Nephron (organoid): ENCODE measurements at regions not wholly inside any gene's neighbourhood (a gene's known extent, or its start where the extent isn't known, plus 50 kb on each side); places are given as distances from the start of the nearest gene placed in this dataset.

Experiments
- H3K27ac Mint-ChIP-seq, 3 experiments: 2 replicates each; pipeline ENCODE4 v1.8.0; 2020; ENCODE audit warnings: mixed read lengths in 3 of 3, mild to moderate bottlenecking in 2 of 3, moderate library complexity in 1 of 3
- H3K27me3 Mint-ChIP-seq: 2 replicates; pipeline ENCODE4 v1.8.0; 2021; ENCODE audit warnings: low read depth, mild to moderate bottlenecking, moderate library complexity, mixed read lengths
- H3K36me3 Mint-ChIP-seq: 2 replicates; pipeline ENCODE4 v1.8.0; 2020; ENCODE audit warnings: low read depth, mixed read lengths
- H3K4me1 Mint-ChIP-seq: 2 replicates; pipeline ENCODE4 v1.8.0; 2020; ENCODE audit warnings: mixed read lengths
- H3K4me3 Mint-ChIP-seq, 3 experiments: 2 replicates each; pipeline ENCODE4 v1.8.0; 2020; ENCODE audit warnings: mild to moderate bottlenecking in 3 of 3, mixed read lengths in 3 of 3, moderate library complexity in 2 of 3
- H3K9me3 Mint-ChIP-seq: 2 replicates; pipeline ENCODE4 v1.8.0; 2020; ENCODE audit warnings: mixed read lengths
- CTCF ChIP-seq, 3 experiments: fragments of 200-600 bp; sonication (generic); IDR thresholded peaks; one replicate each; pipeline ENCODE4 v1.5.0; 2021; ENCODE audit warnings: antibody characterized with exemption in 3 of 3; ENCODE audit not compliant: unreplicated experiment in 3 of 3

GRCh38 chr14:42002141-42002540 is 395.5 kb downstream of the LRFN5 start:
- Mint-ChIP-seq H3K27ac (no peak overlapping the region), H3K4me3 (no peak overlapping the region), H3K36me3 (no peaks in the 10 kb centered on the region), H3K4me1 (no peaks in the 10 kb centered on the region), H3K27me3 (no peaks in the 10 kb centered on the region), H3K9me3 (no peaks in the 10 kb centered on the region)
- TF ChIP-seq CTCF (IDR thresholded peaks at IDR 0.05; ENCODE audit: unreplicated experiment in 3 of 3), result no peak

GRCh38 chr14:42001431-42001830 is 394.8 kb downstream of the LRFN5 start:
- H3K27me3 Mint-ChIP-seq, result no peaks in the 10 kb centered on the region

GRCh38 chr14:42000450-42000849 is 393.8 kb downstream of the LRFN5 start:
- H3K27ac Mint-ChIP-seq, result no peak overlapping the region
- H3K4me1 Mint-ChIP-seq, result no peaks in the 10 kb centered on the region
- no peak overlapping the region for H3K4me3 Mint-ChIP-seq
- no peaks in the 10 kb centered on the region for H3K9me3 Mint-ChIP-seq
- H3K36me3 Mint-ChIP-seq, result no peaks in the 10 kb centered on the region
- no peak for TF ChIP-seq CTCF (IDR thresholded peaks at IDR 0.05; ENCODE audit: unreplicated experiment in 3 of 3)
- H3K27me3 Mint-ChIP-seq, result no peaks in the 10 kb centered on the region

More at GRCh38 chr14:42001431-42001830, 394.8 kb downstream of the LRFN5 start:
- no peak for TF ChIP-seq CTCF (IDR thresholded peaks at IDR 0.05; ENCODE audit: unreplicated experiment in 3 of 3)
- H3K27ac Mint-ChIP-seq, result no peak overlapping the region
- H3K9me3 Mint-ChIP-seq, result no peaks in the 10 kb centered on the region
- no peaks in the 10 kb centered on the region for H3K4me1 Mint-ChIP-seq
- no peaks in the 10 kb centered on the region for H3K36me3 Mint-ChIP-seq
- H3K4me3 Mint-ChIP-seq, result no peak overlapping the region

- no peak for TF ChIP-seq CTCF (IDR thresholded peaks at IDR 0.05; ENCODE audit: unreplicated experiment in 3 of 3)
- H3K4me1 Mint-ChIP-seq, result no peaks in the 10 kb centered on the region
- H3K9me3 Mint-ChIP-seq, result no peaks in the 10 kb centered on the region
- no peak overlapping the region for H3K27ac Mint-ChIP-seq
- H3K36me3 Mint-ChIP-seq, result no peaks in the 10 kb centered on the region
- H3K4me3 Mint-ChIP-seq, result no peak overlapping the region
- no peaks in the 10 kb centered on the region for H3K27me3 Mint-ChIP-seq
Observed at GRCh38 chr14:41993687-41994086, 387.0 kb downstream of the LRFN5 start.

- TF ChIP-seq CTCF (IDR thresholded peaks at IDR 0.05; ENCODE audit: unreplicated experiment in 3 of 3), result no peak
- Mint-ChIP-seq H3K4me1 (no peaks in the 10 kb centered on the region), H3K27me3 (no peaks in the 10 kb centered on the region), H3K27ac (no peak overlapping the region), H3K4me3 (no peak overlapping the region), H3K36me3 (no peaks in the 10 kb centered on the region), H3K9me3 (no peaks in the 10 kb centered on the region)
Observed at GRCh38 chr14:41986700-41987099, 380.0 kb downstream of the LRFN5 start.

GRCh38 chr14:41986083-41986645 is 379.5 kb downstream of the LRFN5 start:
- no peak overlapping the region for H3K27ac Mint-ChIP-seq

More at GRCh38 chr14:41986083-41986645, 379.5 kb downstream of the LRFN5 start:
- no peaks in the 10 kb centered on the region for H3K27me3 Mint-ChIP-seq
- no peak overlapping the region for H3K4me3 Mint-ChIP-seq
- TF ChIP-seq CTCF (IDR thresholded peaks at IDR 0.05; ENCODE audit: unreplicated experiment in 3 of 3), result no peak
- H3K9me3 Mint-ChIP-seq, result no peaks in the 10 kb centered on the region
- no peaks in the 10 kb centered on the region for H3K36me3 Mint-ChIP-seq
- no peaks in the 10 kb centered on the region for H3K4me1 Mint-ChIP-seq
